ENCODE measurements at regions not wholly inside any gene's neighbourhood (a gene's known extent, or its start where the extent isn't known, plus 50 kb on each side); places are given as distances from the start of the nearest gene placed in this dataset.

DNA sequence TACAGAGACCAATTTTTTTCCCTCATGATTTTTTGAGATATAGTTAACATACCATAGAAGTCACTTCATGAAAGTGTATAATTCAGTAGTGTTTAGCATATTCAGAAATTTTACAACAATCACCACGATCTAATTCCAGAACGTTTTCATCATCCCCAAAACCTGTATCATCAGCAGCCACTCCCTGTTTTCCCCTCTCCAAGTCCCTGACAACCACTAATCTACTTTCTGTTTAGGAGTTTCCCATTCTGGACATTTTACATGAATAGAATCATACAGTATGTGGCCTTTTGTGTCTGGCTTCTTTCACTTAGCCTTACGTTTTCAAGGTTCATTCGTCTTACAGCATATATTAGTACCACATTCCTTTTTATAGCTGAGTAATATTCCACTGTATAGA lies 204.2 kb upstream of the PLD5 start:
- no peak for TF ChIP-seq TRAFD1 (CRISPR knock-in tag; IDR thresholded peaks at IDR 0.05; ENCODE audit: borderline replicate concordance)
- no peak for TF ChIP-seq GPN1 (CRISPR knock-in tag; IDR thresholded peaks at IDR 0.05; ENCODE audit: borderline replicate concordance)
- TF ChIP-seq FOXO1 (CRISPR knock-in tag; IDR thresholded peaks at IDR 0.05), result no peak
- no peak for TF ChIP-seq TOPORS (CRISPR knock-in tag; IDR thresholded peaks at IDR 0.05)
- TF ChIP-seq ZFP36 (IDR thresholded peaks at IDR 0.05; ENCODE audit: borderline replicate concordance, low read depth, low read length, partially characterized antibody), result no peak
- TF ChIP-seq JUN (CRISPR knock-in tag; IDR thresholded peaks at IDR 0.05), result no peak
- no peak for TF ChIP-seq ZNF570 (CRISPR knock-in tag; IDR thresholded peaks at IDR 0.05; ENCODE audit: borderline replicate concordance)
- TF ChIP-seq CCDC6 (CRISPR knock-in tag; IDR thresholded peaks at IDR 0.05), result no peak
- TF ChIP-seq ATM (IDR thresholded peaks at IDR 0.05; ENCODE audit: borderline replicate concordance), result no peak
- TF ChIP-seq FOXM1 (CRISPR knock-in tag; IDR thresholded peaks at IDR 0.05), result no peak
- H3K9ac ChIP-seq (ENCODE audit: insufficient read depth, low read depth, low read length), result no peak overlapping the region
- no peak for ATAC-seq
- BruUV-seq (replicated peaks), result no TSS peak
- H2AFZ ChIP-seq (ENCODE audit: low read length), result no peak overlapping the region
- ChIA-PET CTCF (ENCODE audit: low intra/inter-chr PET ratio, low total read pairs) (no interaction called here), POLR2A (no interaction called here)
- no peak overlapping the region for H3K27ac ChIP-seq (ENCODE audit: extremely low read length, insufficient read depth, low read length)
- in situ Hi-C loops (cut with HindIII; ENCODE audit: extremely low pct_ligation_motif_present, low pct_unique_long_range_greater_than_20kb) (no loop called here), intact Hi-C loops (cut with micrococcal nuclease; ENCODE audit: unreplicated experiment) (no loop called here)
- H4K20me1 ChIP-seq (ENCODE audit: insufficient read depth, low read length), result no peaks in the 10 kb centered on the region
- WGBS (ENCODE audit: low lambda C conversion rate), result 5% methylated on average over 4 of the region's 4 CpGs
- no peaks in the 10 kb centered on the region for H3K79me2 ChIP-seq (ENCODE audit: insufficient read depth, low read length)
- H3K4me3 ChIP-seq (replicated peaks in 1 of 3; ENCODE audit: insufficient read depth in 1 of 3, low read depth in 2 of 3, low read length in 3 of 3), result no peak overlapping the region
- FAIRE-seq, result no peak
- peaks cover 0 to 4% of the 10 kb centered on the region in 2 experiments; a peak in 2 of 5 replicates for H3K27me3 ChIP-seq (ENCODE audit: control insufficient read depth in 1 of 2, insufficient read depth in 2 of 2, low read length in 2 of 2)
- DNase-seq (ENCODE audit: low spot score), result no peak
- H3K36me3 ChIP-seq (replicated peaks in 1 of 2; ENCODE audit: control insufficient read depth in 1 of 2, insufficient read depth in 2 of 2, low read length in 2 of 2), result no peaks in the 10 kb centered on the region
- no peak overlapping the region for H3K4me2 ChIP-seq (ENCODE audit: low read depth, low read length)
- no peaks in the 10 kb centered on the region for H3K9me3 ChIP-seq (ENCODE audit: low read length)
- H3K4me1 ChIP-seq (ENCODE audit: insufficient read depth, low read length), result no peaks in the 10 kb centered on the region
